Activated CD4-positive, alpha-beta T cell treated with anti-CD3 and anti-CD28 coated beads for 36 hours (primary cell): ENCODE measurements at regions not wholly inside any gene's neighbourhood (a gene's known extent, or its start where the extent isn't known, plus 50 kb on each side); places are given as distances from the start of the nearest gene placed in this dataset.

ENCODE experiments used
- ATAC-seq: fragments of 200-7000 bp; cut with Tn5 transposase; one replicate; pipeline ENCODE4 v1.10.0; 2021; ENCODE audit warnings: mild to moderate bottlenecking, moderate library complexity
- CTCF ChIA-PET: fragments of 350-600 bp; sonication (Branson Sonifier 250); formaldehyde crosslinking; loops from one replicate; lab custom pipeline; 2021; ENCODE audit warnings: antibody characterized with exemption; lab: Charles Lee
- POLR2A ChIA-PET: fragments of 350-600 bp; sonication (Branson Sonifier 250); formaldehyde crosslinking; loops from one replicate; lab custom pipeline; 2021; ENCODE audit warnings: antibody characterized with exemption, inconsistent platforms; lab: Charles Lee
- DNase-seq: peaks from one replicate; pipeline ENCODE4 v3.0.0-alpha.2; 2020
- H3K27ac Mint-ChIP-seq: one replicate; pipeline ENCODE4 v1.8.0; 2021; ENCODE audit warnings: mixed read lengths
- H3K27me3 Mint-ChIP-seq: one replicate; pipeline ENCODE4 v1.8.0; 2021; ENCODE audit warnings: mixed read lengths
- H3K36me3 Mint-ChIP-seq: one replicate; pipeline ENCODE4 v1.8.0; 2021; ENCODE audit warnings: low read depth, mixed read lengths
- H3K4me1 Mint-ChIP-seq: one replicate; pipeline ENCODE4 v1.8.0; 2021; ENCODE audit warnings: mixed read lengths
- H3K4me3 Mint-ChIP-seq: one replicate; pipeline ENCODE4 v1.8.0; 2021; ENCODE audit warnings: mild to moderate bottlenecking, moderate library complexity, mixed read lengths
- H3K9me3 Mint-ChIP-seq: one replicate; pipeline ENCODE4 v1.8.0; 2021; ENCODE audit warnings: low read depth, mixed read lengths
- intact Hi-C, 2 experiments: fragments of 100-400 bp; cut with DNase I in 1 of 2; cut with micrococcal nuclease in 1 of 2; formaldehyde crosslinking; loops; one replicate each; pipeline versions ENCODE4 v1.14.2 to v1.15.1; 2022 to 2024; cut with DNase I, micrococcal nuclease

- DNase-seq (no peak), ATAC-seq (no peak)
- H3K4me1 Mint-ChIP-seq = no peaks in the 10 kb centered on the region
- no peak overlapping the region for H3K27ac Mint-ChIP-seq
- H3K27me3 Mint-ChIP-seq = no peaks in the 10 kb centered on the region
- ChIA-PET CTCF (no interaction called here), POLR2A (no interaction called here)
- no peak overlapping the region for H3K4me3 Mint-ChIP-seq
- H3K9me3 Mint-ChIP-seq = peaks cover 2% of the 10 kb centered on the region
- intact Hi-C loops = no loop called here
- H3K36me3 Mint-ChIP-seq = no peaks in the 10 kb centered on the region
Observed at GRCh38 chr1:82948386-82948785, 1050.5 kb downstream of the TTLL7 start.

- no peaks in the 10 kb centered on the region for H3K36me3 Mint-ChIP-seq
- no peaks in the 10 kb centered on the region for H3K9me3 Mint-ChIP-seq
- no peaks in the 10 kb centered on the region for H3K27me3 Mint-ChIP-seq
- no peak overlapping the region for H3K27ac Mint-ChIP-seq
- POLR2A ChIA-PET = no interaction called here
- CTCF ChIA-PET = no interaction called here
- intact Hi-C loops = no loop called here
- no peak overlapping the region for H3K4me3 Mint-ChIP-seq
- DNase-seq (no peak), ATAC-seq (no peak)
- no peaks in the 10 kb centered on the region for H3K4me1 Mint-ChIP-seq
Observed at GRCh38 chr1:82947278-82947677, 1051.7 kb downstream of the TTLL7 start.

- ChIA-PET CTCF (no interaction called here), POLR2A (no interaction called here)
- ATAC-seq = no peak
Observed at GRCh38 chr1:82946096-82946605, 1052.8 kb downstream of the TTLL7 start.

GRCh38 chr1:82944822-82945221 is 1054.1 kb downstream of the TTLL7 start:
- no peaks in the 10 kb centered on the region for H3K4me1 Mint-ChIP-seq
- CTCF ChIA-PET = no interaction called here
- intact Hi-C loops = no loop called here

More at GRCh38 chr1:82946096-82946605, 1052.8 kb downstream of the TTLL7 start:
- H3K4me3 Mint-ChIP-seq = no peak overlapping the region
- no peaks in the 10 kb centered on the region for H3K4me1 Mint-ChIP-seq
- intact Hi-C loops = no loop called here
- DNase-seq = no peak
- H3K27me3 Mint-ChIP-seq = no peaks in the 10 kb centered on the region
- no peaks in the 10 kb centered on the region for H3K36me3 Mint-ChIP-seq
- no peaks in the 10 kb centered on the region for H3K9me3 Mint-ChIP-seq
- H3K27ac Mint-ChIP-seq = no peak overlapping the region

DNA sequence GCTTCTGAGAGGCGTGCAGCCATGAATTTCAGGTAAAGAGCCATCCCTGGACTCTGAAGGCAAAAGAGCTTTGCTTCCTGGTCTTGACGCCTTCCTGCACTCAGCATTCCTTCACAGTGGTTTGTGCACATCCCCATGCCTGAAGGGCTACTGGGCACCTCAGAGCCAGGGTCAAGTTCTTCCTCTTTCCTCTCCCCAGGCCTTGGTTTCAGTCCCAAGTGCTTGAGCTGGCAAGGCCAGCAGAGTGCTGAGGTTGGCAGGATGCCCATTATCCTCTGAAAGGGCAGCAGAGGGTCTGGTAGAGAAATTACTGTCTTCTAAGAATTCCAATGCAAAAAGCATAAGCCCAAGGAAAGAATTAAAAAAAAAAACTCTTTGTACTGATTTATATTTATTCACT is 1064.9 kb downstream of the TTLL7 start:
- no peak for ATAC-seq
- no peak for DNase-seq
- Mint-ChIP-seq H3K36me3 (no peaks in the 10 kb centered on the region), H3K27ac (no peak overlapping the region), H3K27me3 (peaks cover 2% of the 10 kb centered on the region), H3K4me1 (no peaks in the 10 kb centered on the region), H3K9me3 (peaks cover 2% of the 10 kb centered on the region), H3K4me3 (no peak overlapping the region)
- intact Hi-C loops = no loop called here
- ChIA-PET POLR2A (no interaction called here), CTCF (interaction anchor here (0.8 kb wide), 1 partner anchor 76 kb away, joined by 4 read pairs; no protein-coding TSS in a partner anchor)

More at GRCh38 chr1:82944822-82945221, 1054.1 kb downstream of the TTLL7 start:
- Mint-ChIP-seq H3K4me3 (no peak overlapping the region), H3K9me3 (no peaks in the 10 kb centered on the region), H3K36me3 (no peaks in the 10 kb centered on the region), H3K27me3 (no peaks in the 10 kb centered on the region), H3K27ac (no peak overlapping the region)
- no peak for ATAC-seq
- DNase-seq = no peak
- POLR2A ChIA-PET = no interaction called here

DNA sequence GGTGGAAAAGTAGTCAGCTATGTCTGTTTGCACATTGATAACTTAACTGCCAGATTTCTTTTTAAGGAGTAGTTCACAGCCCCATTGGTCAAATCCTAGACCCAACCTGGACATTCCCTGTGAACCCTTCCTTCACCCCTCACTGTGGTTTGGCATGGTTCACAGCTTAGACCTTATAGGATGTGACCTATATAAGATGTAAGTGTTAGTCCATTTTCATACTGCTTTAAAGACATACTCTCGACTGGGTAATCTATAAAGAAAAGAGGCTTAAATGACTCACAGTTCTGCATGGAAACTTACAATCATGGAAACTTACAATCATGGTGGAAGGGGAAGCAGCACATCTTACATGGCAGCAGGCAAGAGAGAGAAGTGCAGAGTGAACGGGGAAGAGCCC is 1066.2 kb downstream of the TTLL7 start:
- Mint-ChIP-seq H3K9me3 (peaks cover 2% of the 10 kb centered on the region), H3K27ac (no peak overlapping the region), H3K36me3 (no peaks in the 10 kb centered on the region), H3K4me1 (no peaks in the 10 kb centered on the region), H3K27me3 (peaks cover 2% of the 10 kb centered on the region), H3K4me3 (no peak overlapping the region)
- intact Hi-C loops = no loop called here
- peak; percentile 51 for ATAC-seq
- ChIA-PET POLR2A (no interaction called here), CTCF (no interaction called here)
- no peak for DNase-seq

- intact Hi-C loops = no loop called here
- Mint-ChIP-seq H3K27ac (no peak overlapping the region), H3K4me3 (no peak overlapping the region), H3K36me3 (no peaks in the 10 kb centered on the region), H3K4me1 (no peaks in the 10 kb centered on the region), H3K27me3 (peaks cover 2% of the 10 kb centered on the region), H3K9me3 (peaks cover 2% of the 10 kb centered on the region)
- ATAC-seq = no peak
- ChIA-PET POLR2A (no interaction called here), CTCF (no interaction called here)
- no peak for DNase-seq
Observed at GRCh38 chr1:82932207-82932606, 1066.7 kb downstream of the TTLL7 start.

GRCh38 chr1:82931006-82931405 is 1067.9 kb downstream of the TTLL7 start:
- peaks cover 2% of the 10 kb centered on the region for H3K27me3 Mint-ChIP-seq
- ChIA-PET POLR2A (no interaction called here), CTCF (no interaction called here)
- intact Hi-C loops = no loop called here
- H3K4me1 Mint-ChIP-seq = no peaks in the 10 kb centered on the region
- H3K9me3 Mint-ChIP-seq = peaks cover 2% of the 10 kb centered on the region
- ATAC-seq (no peak), DNase-seq (no peak)
- H3K36me3 Mint-ChIP-seq = no peaks in the 10 kb centered on the region
- no peak overlapping the region for H3K27ac Mint-ChIP-seq
- H3K4me3 Mint-ChIP-seq = no peak overlapping the region

GRCh38 chr1:82927753-82928152 is 1071.2 kb downstream of the TTLL7 start:
- Mint-ChIP-seq H3K27ac (no peak overlapping the region), H3K9me3 (no peaks in the 10 kb centered on the region), H3K27me3 (peaks cover under 1% of the 10 kb centered on the region), H3K4me1 (no peaks in the 10 kb centered on the region), H3K36me3 (no peaks in the 10 kb centered on the region), H3K4me3 (no peak overlapping the region)
- POLR2A ChIA-PET = interaction anchor here (0.6 kb wide), 1 partner anchor 153 kb away, joined by 3 read pairs; no protein-coding TSS in a partner anchor
- intact Hi-C loops = no loop called here
- DNase-seq (no peak), ATAC-seq (no peak)
- CTCF ChIA-PET = no interaction called here

- ATAC-seq (no peak), DNase-seq (no peak)
- Mint-ChIP-seq H3K27ac (no peak overlapping the region), H3K4me1 (no peaks in the 10 kb centered on the region), H3K27me3 (no peaks in the 10 kb centered on the region), H3K9me3 (no peaks in the 10 kb centered on the region), H3K36me3 (no peaks in the 10 kb centered on the region), H3K4me3 (no peak overlapping the region)
- intact Hi-C loops = no loop called here
- CTCF ChIA-PET = no interaction called here
- POLR2A ChIA-PET = no interaction called here
Observed at GRCh38 chr1:82924666-82925065, 1074.3 kb downstream of the TTLL7 start.

GRCh38 chr1:82923931-82924330 is 1075.0 kb downstream of the TTLL7 start:
- ChIA-PET POLR2A (no interaction called here), CTCF (no interaction called here)
- H3K4me3 Mint-ChIP-seq = no peak overlapping the region
- no peaks in the 10 kb centered on the region for H3K4me1 Mint-ChIP-seq
- H3K27me3 Mint-ChIP-seq = no peaks in the 10 kb centered on the region
- H3K36me3 Mint-ChIP-seq = no peaks in the 10 kb centered on the region
- ATAC-seq (no peak), DNase-seq (no peak)
- intact Hi-C loops = no loop called here
- H3K9me3 Mint-ChIP-seq = no peaks in the 10 kb centered on the region
- H3K27ac Mint-ChIP-seq = no peak overlapping the region

GRCh38 chr1:82921759-82922158 is 1077.2 kb downstream of the TTLL7 start:
- Mint-ChIP-seq H3K4me1 (no peaks in the 10 kb centered on the region), H3K4me3 (no peak overlapping the region), H3K9me3 (no peaks in the 10 kb centered on the region), H3K27me3 (no peaks in the 10 kb centered on the region), H3K36me3 (no peaks in the 10 kb centered on the region), H3K27ac (no peak overlapping the region)
- DNase-seq (no peak), ATAC-seq (no peak)
- ChIA-PET POLR2A (no interaction called here), CTCF (interaction anchor here (0.6 kb wide), 1 partner anchor 1059 kb away, joined by 3 read pairs; no protein-coding TSS in a partner anchor)
- intact Hi-C loops = no loop called here
